ENCODE measurements at regions not wholly inside any gene's neighbourhood (a gene's known extent, or its start where the extent isn't known, plus 50 kb on each side); places are given as distances from the start of the nearest gene placed in this dataset.

DNA sequence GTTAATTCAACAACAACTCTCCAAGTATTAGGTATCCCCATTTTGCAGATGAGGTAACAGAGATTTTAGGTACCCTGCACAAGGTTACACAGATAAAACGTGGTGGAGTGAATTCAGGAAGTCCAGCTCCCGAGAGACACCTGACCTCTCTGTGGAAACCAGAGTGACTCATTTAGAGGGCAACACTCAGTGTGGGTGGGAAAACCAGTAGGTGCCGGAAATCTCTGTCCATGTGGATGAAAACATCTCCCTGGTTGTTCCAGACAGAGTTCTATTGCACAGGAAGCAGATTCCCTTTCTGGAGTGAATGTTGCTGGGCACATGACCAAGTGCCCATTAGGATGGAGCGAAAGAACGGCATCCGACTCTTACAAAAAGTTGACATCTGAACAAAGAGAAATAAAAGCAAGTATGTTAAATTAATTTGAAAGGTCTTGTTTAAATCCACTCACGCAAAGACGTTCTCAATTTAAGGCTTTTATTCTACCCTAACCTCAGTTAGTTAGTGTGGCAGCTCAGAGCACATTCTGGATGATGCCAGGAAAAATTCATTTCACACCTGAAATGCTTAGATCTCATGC lies 391.9 kb upstream of the WWC1 start:
- DNase-seq (ENCODE audit: low read depth), result peak; percentile 21

- no peak for DNase-seq (ENCODE audit: low read depth)
Observed at GRCh38 chr5:167900340-167900935, 391.0 kb upstream of the WWC1 start.

DNA sequence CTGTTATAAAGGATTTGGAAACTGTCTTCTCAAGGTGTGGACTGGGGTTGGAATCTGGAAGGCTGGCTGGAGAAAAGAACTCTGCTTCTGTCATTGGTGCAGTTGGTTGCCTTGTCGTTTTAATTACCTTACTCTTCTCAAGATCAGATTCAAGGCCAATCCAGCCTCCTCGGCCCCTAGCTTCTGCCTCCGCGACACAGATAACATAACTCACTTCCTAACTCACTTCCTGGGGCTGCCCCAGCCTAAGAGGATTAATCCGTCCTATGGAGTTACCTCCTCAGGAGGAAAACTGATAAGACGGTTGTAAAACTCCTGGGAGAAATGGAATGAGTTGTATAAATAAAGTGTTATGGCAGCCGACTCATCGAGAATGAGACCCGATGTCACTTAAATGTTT lies 389.1 kb upstream of the WWC1 start:
- no peak for DNase-seq (ENCODE audit: low read depth)

DNA sequence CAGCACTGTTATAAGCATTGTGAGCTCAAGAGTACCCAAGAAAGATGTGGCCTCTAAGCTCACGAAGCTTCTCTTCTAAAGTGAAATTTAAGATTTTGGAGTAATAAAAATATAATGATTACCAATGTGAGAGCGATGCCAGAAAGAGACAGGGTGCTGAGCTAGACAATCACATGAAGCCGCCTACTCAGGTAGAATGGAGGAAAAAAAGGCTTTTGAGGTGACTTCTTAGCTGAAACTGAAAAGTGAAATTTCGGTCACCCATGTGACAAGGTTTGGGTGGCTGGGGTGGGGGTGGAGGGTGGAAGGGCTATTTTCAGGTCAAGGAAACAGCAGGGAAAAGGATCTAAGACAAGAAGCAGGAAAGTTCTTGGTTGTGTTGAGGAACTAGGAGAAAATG lies 388.2 kb upstream of the WWC1 start:
- DNase-seq (ENCODE audit: low read depth), result no peak

DNA sequence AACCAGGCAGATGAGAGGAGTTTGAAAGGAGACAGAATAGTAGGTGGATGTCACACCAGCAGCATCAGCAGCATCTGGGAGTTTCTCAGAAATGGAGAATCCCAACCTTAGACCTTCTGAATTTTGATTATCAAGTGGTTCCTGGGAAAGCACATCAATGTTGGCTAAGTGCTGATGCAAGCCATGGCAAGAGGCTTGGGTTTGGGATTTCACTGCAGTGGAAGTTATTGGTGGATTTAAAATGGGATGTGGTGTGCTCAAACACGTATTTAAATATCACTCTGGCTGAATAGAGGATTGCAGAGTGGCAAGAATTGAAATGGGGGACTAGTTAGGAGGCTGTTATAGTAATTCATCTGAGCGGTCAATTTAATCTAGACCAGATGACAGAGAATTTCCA lies 387.8 kb upstream of the WWC1 start:
- DNase-seq (ENCODE audit: low read depth), result no peak

DNA sequence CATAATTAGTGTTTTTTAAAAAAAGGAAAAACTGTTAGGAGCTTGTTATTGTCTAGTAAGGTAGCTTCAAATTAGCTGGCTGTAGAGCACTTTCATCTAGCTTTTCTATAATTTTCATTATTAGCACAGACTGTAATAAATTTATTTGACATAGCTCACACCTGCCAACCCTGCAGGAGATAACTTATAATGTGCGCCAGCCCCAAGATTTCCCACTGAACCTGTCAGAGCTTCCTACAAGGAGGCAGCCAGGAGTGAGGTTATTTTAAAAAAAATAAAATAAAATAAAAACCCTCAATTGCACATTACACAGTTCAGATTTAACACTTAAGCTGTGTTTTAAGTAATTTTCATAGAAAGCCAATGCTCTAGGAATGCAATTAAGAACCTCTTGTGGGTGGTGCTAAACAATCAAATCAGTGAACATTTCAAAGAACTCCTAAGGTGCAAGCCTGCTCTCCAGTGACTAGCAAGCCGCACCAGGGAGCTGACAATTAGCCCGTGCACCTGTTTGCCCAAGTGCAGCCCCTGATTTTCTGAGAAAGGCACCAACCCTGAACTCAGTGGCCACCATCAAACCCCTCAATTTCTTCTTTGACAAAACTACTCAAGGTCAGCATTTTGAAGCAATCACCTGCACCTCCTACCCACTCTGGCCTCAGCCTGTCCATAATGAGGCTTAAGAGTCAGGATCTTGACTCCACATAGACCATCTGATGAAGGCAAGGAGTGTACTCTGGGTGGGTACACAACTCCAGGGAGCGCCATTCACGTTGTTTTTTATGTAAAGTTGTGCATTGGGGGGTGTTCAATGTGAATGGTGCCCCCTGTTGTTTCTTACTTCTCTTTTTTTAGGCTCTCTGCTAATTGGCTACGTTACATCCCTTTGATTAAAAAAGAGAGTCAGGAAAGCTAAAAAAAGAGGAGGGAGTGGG lies 385.3 kb upstream of the WWC1 start:
- DNase-seq (ENCODE audit: low read depth), result no peak

DNA sequence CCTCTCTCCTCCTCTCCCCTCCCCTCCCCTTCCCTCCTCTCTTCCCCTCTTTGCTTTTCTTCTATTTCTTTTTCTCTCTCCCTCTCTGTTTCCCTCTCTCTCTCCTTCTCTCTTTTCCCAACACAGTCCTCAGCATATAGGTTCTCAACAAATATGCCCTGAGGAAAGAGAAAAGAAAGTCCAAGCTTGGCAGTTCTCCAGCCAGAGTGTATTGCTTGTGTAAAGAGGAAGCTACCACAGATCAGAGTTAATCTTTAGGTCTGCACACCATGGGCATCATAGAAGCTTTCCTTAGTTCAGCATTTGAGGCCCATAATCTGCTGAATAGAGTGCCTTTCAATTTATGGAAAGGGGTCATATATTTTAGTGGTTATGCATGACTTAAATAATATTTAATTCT lies 382.8 kb upstream of the WWC1 start:
- DNase-seq (ENCODE audit: low read depth), result no peak

GRCh38 chr5:167912941-167913665 lies 378.3 kb upstream of the WWC1 start:
- DNase-seq (ENCODE audit: low read depth), result peak; percentile 9

DNA sequence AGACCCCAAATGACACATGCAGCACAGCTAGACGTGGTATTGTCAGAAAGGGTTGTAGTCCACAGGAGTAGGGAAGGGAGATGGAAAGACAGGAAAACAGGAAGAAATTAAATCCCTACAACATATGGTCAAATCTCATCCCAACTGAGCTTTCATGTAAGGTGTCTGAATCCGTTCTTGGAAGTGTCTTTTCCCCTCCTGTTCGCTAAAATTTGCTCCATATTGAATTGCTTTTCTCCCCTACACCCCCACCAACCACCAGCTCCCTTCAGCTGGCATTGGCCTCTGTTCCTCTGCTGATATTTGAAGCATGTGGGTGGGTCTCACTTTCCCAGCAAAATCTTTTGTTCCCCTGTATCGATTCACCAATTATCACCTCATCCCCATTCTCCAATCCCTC lies 376.2 kb upstream of the WWC1 start:
- DNase-seq (ENCODE audit: low read depth), result no peak

- DNase-seq (ENCODE audit: low read depth), result peak; percentile 3
Observed at GRCh38 chr5:167916261-167916691, 375.2 kb upstream of the WWC1 start.

DNA sequence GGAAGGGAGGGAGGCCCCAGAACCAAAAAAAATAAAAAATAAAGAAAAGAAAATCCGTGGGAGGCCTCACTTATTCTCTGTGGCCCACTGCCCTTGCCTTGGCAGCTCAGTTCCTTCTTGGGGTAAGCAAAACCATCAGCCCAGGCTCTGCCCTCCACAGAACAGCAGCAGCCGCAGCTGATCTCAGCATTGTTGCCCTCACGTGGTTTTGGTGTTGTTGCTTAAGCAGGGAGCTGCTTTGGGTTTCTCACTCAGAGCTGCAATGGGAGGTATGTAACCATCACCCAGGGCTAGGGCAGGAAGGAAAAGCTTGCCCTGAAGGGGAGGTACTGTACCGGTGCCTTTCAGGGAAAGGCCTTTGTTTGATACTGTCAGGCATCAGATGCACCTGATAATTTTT lies 374.7 kb upstream of the WWC1 start:
- DNase-seq (ENCODE audit: low read depth), result no peak

- DNase-seq (ENCODE audit: low read depth), result no peak
Observed at GRCh38 chr5:167918184-167918812, 373.1 kb upstream of the WWC1 start.

DNA sequence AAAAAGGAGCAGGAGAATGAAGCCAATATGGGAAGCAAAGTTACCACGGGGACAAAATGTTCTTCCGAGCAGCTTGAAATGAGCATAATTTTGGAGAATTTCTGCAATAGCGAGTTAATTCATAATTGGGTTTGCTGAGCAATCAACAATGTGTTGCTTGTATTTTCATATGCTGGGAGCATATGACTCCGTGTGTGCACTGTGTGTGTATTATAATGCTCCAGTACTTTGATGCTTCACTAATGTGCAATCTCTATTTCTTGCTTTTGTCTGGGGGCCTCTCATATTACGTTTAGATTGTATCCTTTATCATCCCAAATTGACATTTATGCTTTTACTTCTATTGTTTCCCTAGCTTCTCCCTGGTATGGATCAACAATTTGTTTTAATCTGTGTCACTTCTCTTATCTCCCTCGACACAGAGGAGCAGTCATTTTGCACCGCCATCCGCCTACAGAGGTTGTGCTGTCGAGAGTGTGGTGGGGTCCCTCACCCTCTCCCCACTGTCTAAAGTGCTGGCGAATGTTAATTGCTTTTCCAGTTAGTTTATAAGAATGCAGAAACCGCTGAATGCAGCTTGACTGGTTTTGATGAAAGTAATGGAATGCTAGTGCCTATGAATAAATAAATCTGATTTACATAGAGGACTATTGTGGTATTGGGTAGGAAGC lies 372.5 kb upstream of the WWC1 start:
- DNase-seq (ENCODE audit: low read depth), result no peak

DNA sequence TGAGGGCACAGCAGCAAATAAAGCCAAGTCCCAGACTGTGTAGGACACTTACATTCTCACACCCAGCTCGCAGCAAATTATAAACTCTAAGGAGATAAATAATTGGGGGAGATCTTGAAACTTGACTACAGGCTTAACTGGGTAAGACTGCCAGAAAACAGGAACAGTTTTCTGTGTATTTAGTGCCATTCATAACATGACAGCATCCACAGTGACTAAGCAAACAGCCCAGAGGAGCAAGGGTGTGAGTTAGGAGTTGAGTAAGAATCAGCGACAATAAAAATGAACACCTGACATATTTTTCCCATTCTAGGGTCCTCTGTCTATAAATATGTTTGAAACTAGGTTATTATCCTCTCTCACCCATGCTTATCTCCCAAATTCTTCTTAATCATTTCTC lies 370.9 kb upstream of the WWC1 start:
- no peak for DNase-seq (ENCODE audit: low read depth)

- DNase-seq (ENCODE audit: low read depth), result no peak
Observed at GRCh38 chr5:167921796-167922195, 369.6 kb upstream of the WWC1 start.

- DNase-seq (ENCODE audit: low read depth), result no peak
Observed at GRCh38 chr5:167923396-167923795, 368.0 kb upstream of the WWC1 start.

DNA sequence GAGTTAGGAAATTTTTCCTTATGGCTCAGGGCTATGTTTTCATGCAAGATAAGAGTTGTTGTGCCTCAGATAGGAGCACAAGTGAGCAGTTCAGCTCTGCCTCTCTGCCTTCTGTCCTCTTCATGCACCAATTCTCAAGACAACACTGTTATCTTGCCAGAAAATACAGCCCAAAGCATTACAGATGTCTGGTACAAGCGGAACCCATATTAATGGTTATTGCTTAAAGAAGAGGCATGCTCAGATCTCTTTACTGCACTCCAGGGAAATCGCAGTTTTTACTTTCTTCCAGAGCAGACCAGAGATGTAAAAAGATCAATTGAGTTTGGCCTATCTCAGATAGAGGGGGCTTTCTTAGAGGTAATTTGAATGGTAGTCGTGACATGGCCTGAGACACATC lies 361.6 kb upstream of the WWC1 start:
- no peak for DNase-seq (ENCODE audit: low read depth)

GRCh38 chr5:167934551-167934971 lies 356.9 kb upstream of the WWC1 start:
- no peak for DNase-seq (ENCODE audit: low read depth)

DNA sequence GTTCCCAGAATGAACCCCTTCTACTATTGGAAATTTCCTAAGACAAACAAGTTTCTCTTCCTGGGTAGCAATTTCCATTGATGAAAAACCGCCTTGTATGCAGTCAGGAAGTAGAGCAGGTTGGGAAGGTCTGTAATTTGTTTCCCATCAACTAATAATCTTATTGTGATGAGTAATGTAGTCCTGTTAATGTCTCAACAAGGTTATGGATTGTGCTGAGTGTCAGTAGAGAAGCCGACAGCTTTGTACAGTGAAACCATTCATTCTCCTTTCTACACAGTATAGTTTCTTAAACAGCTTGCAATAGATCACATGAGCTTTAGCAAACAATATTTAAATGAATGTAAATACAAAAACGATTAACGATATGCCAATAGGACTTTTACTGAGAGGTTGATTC lies 355.4 kb upstream of the WWC1 start:
- DNase-seq (ENCODE audit: low read depth), result no peak

DNA sequence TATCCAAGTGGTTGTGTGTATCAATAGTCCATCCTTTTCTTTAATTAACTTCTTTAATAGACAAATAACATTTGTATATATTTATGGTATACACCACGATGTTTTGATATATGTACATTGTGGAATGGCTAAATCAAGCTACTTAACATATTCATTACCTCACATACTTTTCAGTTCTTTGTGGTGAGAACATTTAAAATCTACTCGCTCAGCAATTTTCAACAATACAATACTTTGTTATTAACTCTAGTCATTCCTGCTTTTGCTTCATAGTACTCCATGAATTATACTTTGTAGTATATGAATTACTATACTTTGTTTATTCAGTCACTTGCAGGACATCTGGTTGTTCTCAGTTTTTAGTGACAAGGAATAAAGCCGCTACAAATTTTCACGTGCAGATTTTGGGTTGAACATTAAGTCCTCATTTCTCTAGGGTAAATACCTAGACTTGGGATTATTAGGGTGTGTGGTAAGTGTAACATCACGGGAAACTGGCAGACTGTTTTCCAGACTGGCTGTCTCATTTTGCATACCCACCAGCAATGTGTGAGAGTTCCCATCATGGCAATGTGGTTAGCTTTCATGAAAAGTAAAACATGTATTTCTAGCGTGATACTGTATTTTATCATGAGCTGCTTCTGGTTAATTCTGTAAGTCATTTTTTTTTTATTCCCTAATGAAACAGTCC lies 354.4 kb upstream of the WWC1 start:
- DNase-seq (ENCODE audit: low read depth), result no peak

DNA sequence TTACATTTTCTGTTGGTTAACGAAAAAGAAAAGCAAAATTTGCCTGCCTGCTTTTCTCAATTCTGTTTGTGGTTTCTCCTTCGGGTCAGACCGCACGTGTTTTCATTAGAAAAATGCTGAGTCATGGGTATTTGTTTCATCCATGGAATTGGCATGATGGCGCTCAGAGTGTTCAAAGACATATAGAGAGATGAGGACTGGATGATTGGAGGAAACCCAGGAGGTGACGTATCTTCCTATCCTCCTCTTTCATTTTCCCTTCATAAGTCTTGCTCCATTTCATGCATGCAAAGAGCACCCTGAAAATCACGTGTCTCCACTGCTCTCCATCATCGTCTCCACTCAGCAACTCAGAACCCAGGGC lies 353.8 kb upstream of the WWC1 start:
- no peak for DNase-seq (ENCODE audit: low read depth)

All from ELR (cell line).